Panc1 (cell line): ENCODE measurements at regions not wholly inside any gene's neighbourhood (a gene's known extent, or its start where the extent isn't known, plus 50 kb on each side); places are given as distances from the start of the nearest gene placed in this dataset.

Experiments
- ATAC-seq: fragments of 200-7000 bp; cut with Tn5 transposase; 2 replicates; pipeline ENCODE4 v1.9.1; 2020; ENCODE audit warnings: mild to moderate bottlenecking, moderate library complexity
- BruUV-seq: library from RNA; stranded (reverse); fragments of 400-500 nt; replicated peaks from 2 replicates; lab custom pipeline; 2021; lab: Mats Ljungman, UMichigan
- CTCF ChIA-PET: fragments of 300-600 bp; sonication (Branson Sonifier 250); formaldehyde crosslinking; loops from one replicate; lab custom pipeline; 2022; ENCODE audit warnings: antibody characterized with exemption; lab: Charles Lee
- POLR2A ChIA-PET: fragments of 300-600 bp; sonication (Branson Sonifier 250); formaldehyde crosslinking; loops from one replicate; lab custom pipeline; 2022; ENCODE audit warnings: antibody characterized with exemption; lab: Charles Lee
- DNase-seq: peaks from one replicate; pipeline ENCODE4 v3.0.0-alpha.2; 2010; ENCODE audit warnings: low read depth, low spot score
- H3K27ac ChIP-seq: 2 replicates; pipeline ENCODE4 v1.5.1; 2011; ENCODE audit warnings: mild to moderate bottlenecking, low read length, inconsistent platforms
- H3K27me3 ChIP-seq: fragments of 200-500 bp; sonication (Bioruptor generic); 2 replicates; pipeline ENCODE4 v1.6.0; 2014; ENCODE audit warnings: low read length, inconsistent platforms; ENCODE audit not compliant: control insufficient read depth, insufficient read depth
- H3K36me3 ChIP-seq: fragments of 200-500 bp; sonication (Bioruptor generic); 2 replicates; pipeline ENCODE4 v1.5.1; 2014; ENCODE audit warnings: inconsistent platforms, mild to moderate bottlenecking, low read length, moderate library complexity; ENCODE audit not compliant: control insufficient read depth, insufficient read depth
- H3K4me1 ChIP-seq: 2 replicates; pipeline ENCODE4 v1.5.1; 2011; ENCODE audit warnings: inconsistent platforms, mild to moderate bottlenecking, low read length, moderate library complexity; ENCODE audit not compliant: control insufficient read depth, insufficient read depth
- H3K4me3 ChIP-seq, 2 experiments: 2 replicates each; pipeline ENCODE4 v1.5.1; 2011 to 2012; ENCODE audit warnings: low read depth in 2 of 2, low read length in 2 of 2, mild to moderate bottlenecking in 2 of 2, inconsistent platforms in 1 of 2, moderate library complexity in 1 of 2
- H3K9me3 ChIP-seq: fragments of 200-500 bp; sonication (Bioruptor generic); 2 replicates; pipeline ENCODE4 v1.5.1; 2014; ENCODE audit warnings: low read depth, mild to moderate bottlenecking, inconsistent platforms, low read length, moderate library complexity; ENCODE audit not compliant: control insufficient read depth, insufficient read depth
- CTCF ChIP-seq: fragments of 450-650 bp; IDR thresholded peaks from 2 replicates; pipeline ENCODE4 v1.5.1; 2017; ENCODE audit warnings: mild to moderate bottlenecking
- POLR2AphosphoS5 ChIP-seq: IDR thresholded peaks from 2 replicates; pipeline ENCODE4 v1.6.1; 2012; ENCODE audit warnings: mild to moderate bottlenecking, low read depth, low read length, moderate library complexity
- REST ChIP-seq, 2 experiments: IDR thresholded peaks; 2 replicates each; pipeline ENCODE4 v1.6.1; 2011 to 2012; ENCODE audit warnings: low read depth in 2 of 2, control low read depth in 1 of 2, low read length in 1 of 2, mild to moderate bottlenecking in 1 of 2, moderate library complexity in 1 of 2; ENCODE audit not compliant: insufficient read depth in 1 of 2
- SIN3A ChIP-seq: IDR thresholded peaks from 2 replicates; pipeline ENCODE4 v1.6.1; 2012; ENCODE audit warnings: low read depth, mild to moderate bottlenecking, low read length, moderate library complexity, borderline replicate concordance; ENCODE audit not compliant: insufficient read depth
- TCF7L2 ChIP-seq: IDR thresholded peaks from 2 replicates; pipeline ENCODE4 v1.6.1; 2011; ENCODE audit warnings: mild to moderate bottlenecking, low read depth, low read length, inconsistent platforms
- in situ Hi-C: cut with HindIII; loops from 2 replicates; pipeline ENCODE4 v1.10.0; 2016; ENCODE audit warnings: low sequenced_read_pairs, low pct_unique_long_range_greater_than_20kb
- intact Hi-C: fragments of 100-400 bp; cut with micrococcal nuclease; formaldehyde crosslinking; loops from one replicate; pipeline ENCODE4 v1.10.0; 2022; ENCODE audit not compliant: unreplicated experiment

- intact Hi-C loops = no loop called here
- no peaks in the 10 kb centered on the region for H3K36me3 ChIP-seq
- no peaks in the 10 kb centered on the region for H3K27me3 ChIP-seq
- ATAC-seq = no peak
- no peaks in the 10 kb centered on the region for H3K4me1 ChIP-seq
- in situ Hi-C loops = no loop called here
- H3K4me3 ChIP-seq = no peak overlapping the region
- no TSS peak for BruUV-seq
- CTCF ChIA-PET = no interaction called here
- no peaks in the 10 kb centered on the region for H3K9me3 ChIP-seq
- DNase-seq = no peak
- no peak overlapping the region for H3K27ac ChIP-seq
- no peak for TF ChIP-seq CTCF
- POLR2A ChIA-PET = no interaction called here
Measured at GRCh38 chr4:141899541-141899940, 263.2 kb downstream of the IL15 start.

- CTCF ChIA-PET = no interaction called here
Measured at GRCh38 chr4:141900856-141901255, 264.5 kb downstream of the IL15 start.

GRCh38 chr4:141905751-141906150 lies 269.4 kb downstream of the IL15 start:
- no peaks in the 10 kb centered on the region for H3K27me3 ChIP-seq
- H3K36me3 ChIP-seq = no peaks in the 10 kb centered on the region
- CTCF ChIA-PET = no interaction called here
- no TSS peak for BruUV-seq
- no peak overlapping the region for H3K4me3 ChIP-seq
- H3K27ac ChIP-seq = no peak overlapping the region
- TF ChIP-seq POLR2AphosphoS5 = no peak
- TF ChIP-seq REST (IDR thresholded peaks at IDR 0.05; ENCODE audit: insufficient read depth in 1 of 2, low read depth in 2 of 2, low read length in 1 of 2) = no peak
- TF ChIP-seq SIN3A = no peak
- TF ChIP-seq CTCF = no peak
- intact Hi-C loops (no loop called here), in situ Hi-C loops (no loop called here)
- H3K4me1 ChIP-seq = no peaks in the 10 kb centered on the region
- no peak for ATAC-seq
- no peaks in the 10 kb centered on the region for H3K9me3 ChIP-seq
- POLR2A ChIA-PET = no interaction called here
- DNase-seq = no peak

More at GRCh38 chr4:141900856-141901255, 264.5 kb downstream of the IL15 start:
- intact Hi-C loops = no loop called here
- Histone ChIP-seq H3K27me3 (no peaks in the 10 kb centered on the region), H3K4me3 (no peak overlapping the region), H3K36me3 (no peaks in the 10 kb centered on the region), H3K27ac (no peak overlapping the region), H3K9me3 (no peaks in the 10 kb centered on the region), H3K4me1 (no peaks in the 10 kb centered on the region)
- POLR2A ChIA-PET = no interaction called here
- BruUV-seq = no TSS peak
- DNase-seq (no peak), ATAC-seq (no peak)
- in situ Hi-C loops = no loop called here
- no peak for TF ChIP-seq TCF7L2
